Panc1 (cell line): ENCODE measurements at regions not wholly inside any gene's neighbourhood (a gene's known extent, or its start where the extent isn't known, plus 50 kb on each side); places are given as distances from the start of the nearest gene placed in this dataset.

ENCODE experiments used
- ATAC-seq: fragments of 200-7000 bp; cut with Tn5 transposase; 2 replicates; pipeline ENCODE4 v1.9.1; 2020; ENCODE audit warnings: mild to moderate bottlenecking, moderate library complexity
- BruUV-seq: library from RNA; stranded (reverse); fragments of 400-500 nt; replicated peaks from 2 replicates; lab custom pipeline; 2021; lab: Mats Ljungman, UMichigan
- CTCF ChIA-PET: fragments of 300-600 bp; sonication (Branson Sonifier 250); formaldehyde crosslinking; loops from one replicate; lab custom pipeline; 2022; ENCODE audit warnings: antibody characterized with exemption; lab: Charles Lee
- POLR2A ChIA-PET: fragments of 300-600 bp; sonication (Branson Sonifier 250); formaldehyde crosslinking; loops from one replicate; lab custom pipeline; 2022; ENCODE audit warnings: antibody characterized with exemption; lab: Charles Lee
- DNase-seq: peaks from one replicate; pipeline ENCODE4 v3.0.0-alpha.2; 2010; ENCODE audit warnings: low read depth, low spot score
- H3K27ac ChIP-seq: 2 replicates; pipeline ENCODE4 v1.5.1; 2011; ENCODE audit warnings: mild to moderate bottlenecking, low read length, inconsistent platforms
- H3K27me3 ChIP-seq: fragments of 200-500 bp; sonication (Bioruptor generic); 2 replicates; pipeline ENCODE4 v1.6.0; 2014; ENCODE audit warnings: low read length, inconsistent platforms; ENCODE audit not compliant: control insufficient read depth, insufficient read depth
- H3K36me3 ChIP-seq: fragments of 200-500 bp; sonication (Bioruptor generic); 2 replicates; pipeline ENCODE4 v1.5.1; 2014; ENCODE audit warnings: inconsistent platforms, mild to moderate bottlenecking, low read length, moderate library complexity; ENCODE audit not compliant: control insufficient read depth, insufficient read depth
- H3K4me1 ChIP-seq: 2 replicates; pipeline ENCODE4 v1.5.1; 2011; ENCODE audit warnings: inconsistent platforms, mild to moderate bottlenecking, low read length, moderate library complexity; ENCODE audit not compliant: control insufficient read depth, insufficient read depth
- H3K4me3 ChIP-seq, 2 experiments: 2 replicates each; pipeline ENCODE4 v1.5.1; 2011 to 2012; ENCODE audit warnings: low read depth in 2 of 2, low read length in 2 of 2, mild to moderate bottlenecking in 2 of 2, inconsistent platforms in 1 of 2, moderate library complexity in 1 of 2
- H3K9me3 ChIP-seq: fragments of 200-500 bp; sonication (Bioruptor generic); 2 replicates; pipeline ENCODE4 v1.5.1; 2014; ENCODE audit warnings: low read depth, mild to moderate bottlenecking, inconsistent platforms, low read length, moderate library complexity; ENCODE audit not compliant: control insufficient read depth, insufficient read depth
- CTCF ChIP-seq: fragments of 450-650 bp; IDR thresholded peaks from 2 replicates; pipeline ENCODE4 v1.5.1; 2017; ENCODE audit warnings: mild to moderate bottlenecking
- POLR2AphosphoS5 ChIP-seq: IDR thresholded peaks from 2 replicates; pipeline ENCODE4 v1.6.1; 2012; ENCODE audit warnings: mild to moderate bottlenecking, low read depth, low read length, moderate library complexity
- REST ChIP-seq, 2 experiments: IDR thresholded peaks; 2 replicates each; pipeline ENCODE4 v1.6.1; 2011 to 2012; ENCODE audit warnings: low read depth in 2 of 2, control low read depth in 1 of 2, low read length in 1 of 2, mild to moderate bottlenecking in 1 of 2, moderate library complexity in 1 of 2; ENCODE audit not compliant: insufficient read depth in 1 of 2
- SIN3A ChIP-seq: IDR thresholded peaks from 2 replicates; pipeline ENCODE4 v1.6.1; 2012; ENCODE audit warnings: low read depth, mild to moderate bottlenecking, low read length, moderate library complexity, borderline replicate concordance; ENCODE audit not compliant: insufficient read depth
- TCF7L2 ChIP-seq: IDR thresholded peaks from 2 replicates; pipeline ENCODE4 v1.6.1; 2011; ENCODE audit warnings: mild to moderate bottlenecking, low read depth, low read length, inconsistent platforms
- in situ Hi-C: cut with HindIII; loops from 2 replicates; pipeline ENCODE4 v1.10.0; 2016; ENCODE audit warnings: low sequenced_read_pairs, low pct_unique_long_range_greater_than_20kb
- intact Hi-C: fragments of 100-400 bp; cut with micrococcal nuclease; formaldehyde crosslinking; loops from one replicate; pipeline ENCODE4 v1.10.0; 2022; ENCODE audit not compliant: unreplicated experiment

- in situ Hi-C loops (no loop called here), intact Hi-C loops (no loop called here)
- BruUV-seq = no TSS peak
- POLR2A ChIA-PET = no interaction called here
- CTCF ChIA-PET = no interaction called here
- Histone ChIP-seq H3K27me3 (no peaks in the 10 kb centered on the region), H3K36me3 (no peaks in the 10 kb centered on the region), H3K4me3 (no peak overlapping the region), H3K9me3 (no peaks in the 10 kb centered on the region), H3K27ac (no peak overlapping the region), H3K4me1 (no peaks in the 10 kb centered on the region)
- DNase-seq (peak; percentile 7), ATAC-seq (no peak)
- no peak for TF ChIP-seq SIN3A
- TF ChIP-seq TCF7L2 = no peak
- no peak for TF ChIP-seq REST (IDR thresholded peaks at IDR 0.05; ENCODE audit: insufficient read depth in 1 of 2, low read depth in 2 of 2, low read length in 1 of 2)
- no peak for TF ChIP-seq CTCF
- TF ChIP-seq POLR2AphosphoS5 = no peak
Observed at GRCh38 chr7:46385662-46386309, 464.7 kb upstream of the IGFBP3 start.

- Histone ChIP-seq H3K36me3 (no peaks in the 10 kb centered on the region), H3K4me3 (no peak overlapping the region), H3K27ac (no peak overlapping the region), H3K27me3 (no peaks in the 10 kb centered on the region), H3K9me3 (no peaks in the 10 kb centered on the region), H3K4me1 (no peaks in the 10 kb centered on the region)
- in situ Hi-C loops (no loop called here), intact Hi-C loops (no loop called here)
- DNase-seq = no peak
- no peak for TF ChIP-seq TCF7L2
- no peak for TF ChIP-seq REST (IDR thresholded peaks at IDR 0.05; ENCODE audit: insufficient read depth in 1 of 2, low read depth in 2 of 2, low read length in 1 of 2)
- no peak for TF ChIP-seq SIN3A
- TF ChIP-seq CTCF = no peak; the same call in 1 of the 2 replicates
- TF ChIP-seq POLR2AphosphoS5 = no peak
- BruUV-seq = no TSS peak
- ATAC-seq = no peak
- CTCF ChIA-PET = no interaction called here
- POLR2A ChIA-PET = no interaction called here
Observed at GRCh38 chr7:46383605-46384004, 462.5 kb upstream of the IGFBP3 start.
